Transverse colon (tissue), 4 donors: ENCODE measurements at regions not wholly inside any gene's neighbourhood (a gene's known extent, or its start where the extent isn't known, plus 50 kb on each side); places are given as distances from the start of the nearest gene placed in this dataset.

Source experiments
- CTCF ChIP-seq, 5 experiments: fragments of 200-600 bp in 3 of 5; fragments of 450-650 bp in 2 of 5; sonication (generic) in 3 of 5; IDR thresholded peaks; 1 replicate in 2 of 5; 2 replicates in 3 of 5; pipeline ENCODE4 v1.5.1; 2016 to 2017; ENCODE audit warnings: antibody characterized with exemption in 5 of 5, inconsistent platforms in 3 of 5, mild to moderate bottlenecking in 2 of 5, moderate library complexity in 1 of 5
- EP300 ChIP-seq: sonication (generic); formaldehyde crosslinking; IDR thresholded peaks from one replicate; pipeline ENCODE4 v1.6.1; 2017; ENCODE audit warnings: antibody characterized with exemption, low read depth
- POLR2A ChIP-seq: fragments of 450-650 bp; IDR thresholded peaks from one replicate; pipeline ENCODE4 v1.6.1; 2016; ENCODE audit warnings: antibody characterized with exemption, mild to moderate bottlenecking, moderate library complexity
- POLR2AphosphoS5 ChIP-seq, 3 donors: sonication (generic); formaldehyde crosslinking; IDR thresholded peaks; one replicate each; pipeline ENCODE4 v1.6.1; 2016; ENCODE audit warnings: antibody characterized with exemption in 3 of 3

GRCh38 chr2:164439885-164440284, 181.4 kb downstream of the GRB14 start:
- no peak for TF ChIP-seq CTCF (IDR thresholded peaks at IDR 0.05)
- no peak for TF ChIP-seq EP300
- no peak for TF ChIP-seq POLR2AphosphoS5 (IDR thresholded peaks at IDR 0.05)
- no peak for TF ChIP-seq POLR2A
